PFSK-1 (cell line): ENCODE measurements at regions not wholly inside any gene's neighbourhood (a gene's known extent, or its start where the extent isn't known, plus 50 kb on each side); places are given as distances from the start of the nearest gene placed in this dataset.

Experiments
- FOXP2 ChIP-seq: optimal IDR thresholded peaks from 2 replicates; pipeline ENCODE3; 2011; ENCODE audit warnings: borderline replicate concordance, control low read depth, inconsistent platforms; ENCODE audit not compliant: insufficient read depth; ENCODE audit errors: extremely low read length, extremely low read depth
- POLR2AphosphoS5 ChIP-seq: IDR thresholded peaks from 2 replicates; pipeline ENCODE4 v1.6.1; 2012; ENCODE audit warnings: low read depth, mild to moderate bottlenecking, control low read depth, low read length, moderate library complexity
- REST ChIP-seq, 2 experiments: IDR thresholded peaks; 2 replicates each; pipeline versions ENCODE4 v1.6.1 to v1.8.0; 2011 to 2012; ENCODE audit warnings: low read depth in 2 of 2, low read length in 2 of 2, control low read depth in 1 of 2, inconsistent platforms in 1 of 2, mild to moderate bottlenecking in 1 of 2, moderate library complexity in 1 of 2; ENCODE audit not compliant: insufficient read depth in 1 of 2
- SIN3A ChIP-seq: IDR thresholded peaks from 2 replicates; pipeline ENCODE4 v1.6.1; 2012; ENCODE audit warnings: mild to moderate bottlenecking, low read length, moderate library complexity, borderline replicate concordance; ENCODE audit not compliant: insufficient read depth
- TAF1 ChIP-seq: IDR thresholded peaks from 2 replicates; pipeline ENCODE4 v1.6.1; 2012; ENCODE audit warnings: low read length, control low read depth, borderline replicate concordance; ENCODE audit not compliant: insufficient read depth

GRCh38 chr12:77388445-77389265 lies 323.3 kb upstream of the E2F7 start:
- TF ChIP-seq SIN3A (no peak), TAF1 (no peak), REST (IDR thresholded peaks at IDR 0.05; ENCODE audit: insufficient read depth in 1 of 2, low read depth in 2 of 2, low read length in 2 of 2) (no peak), FOXP2 (no peak), POLR2AphosphoS5 (no peak)

DNA sequence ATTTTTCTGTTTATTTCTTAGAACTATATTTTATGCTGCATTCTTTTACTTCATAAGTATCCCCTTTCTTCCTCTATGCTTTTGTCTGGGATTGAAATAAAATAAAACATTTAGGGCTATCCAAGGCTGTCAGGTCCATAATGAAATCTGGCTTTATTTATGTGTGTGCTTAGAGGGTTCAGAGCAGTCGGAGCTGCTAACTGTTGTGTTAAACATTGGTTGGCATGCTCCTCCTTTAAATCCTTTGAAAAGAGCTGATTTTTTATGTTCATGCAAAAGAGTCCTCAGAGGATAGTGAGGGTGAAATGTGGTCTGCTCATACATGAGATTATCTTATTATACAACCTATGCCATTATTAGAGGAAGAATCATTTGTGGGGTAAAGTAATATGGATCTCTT lies 322.3 kb upstream of the E2F7 start:
- TF ChIP-seq TAF1 (no peak), POLR2AphosphoS5 (no peak), REST (IDR thresholded peaks at IDR 0.05; ENCODE audit: insufficient read depth in 1 of 2, low read depth in 2 of 2, low read length in 2 of 2) (no peak), FOXP2 (no peak), SIN3A (no peak)

DNA sequence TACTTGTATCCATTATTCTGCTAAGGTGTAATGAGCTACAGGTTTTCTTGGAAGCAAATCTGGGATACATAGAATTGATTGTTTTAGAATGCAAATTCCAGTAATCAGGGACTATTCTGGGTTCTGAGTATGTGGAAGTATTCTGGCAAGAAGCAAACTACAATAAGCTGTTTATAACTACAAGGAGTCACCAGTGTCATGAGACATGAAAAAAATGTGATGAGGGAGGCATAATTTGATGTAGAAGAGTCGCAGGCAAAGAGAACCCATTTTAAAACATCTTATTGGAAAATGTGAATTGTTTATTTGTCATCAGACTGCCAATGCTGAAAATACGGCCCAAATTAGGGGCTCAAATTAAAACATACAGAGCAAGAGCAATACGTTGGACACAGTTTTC lies 321.8 kb upstream of the E2F7 start:
- no peak for TF ChIP-seq POLR2AphosphoS5
- no peak for TF ChIP-seq SIN3A
- TF ChIP-seq FOXP2, result no peak
- TF ChIP-seq REST (IDR thresholded peaks at IDR 0.05; ENCODE audit: insufficient read depth in 1 of 2, low read depth in 2 of 2, low read length in 2 of 2), result no peak

- TF ChIP-seq TAF1 (no peak), FOXP2 (no peak), POLR2AphosphoS5 (no peak), REST (IDR thresholded peaks at IDR 0.05; ENCODE audit: insufficient read depth in 1 of 2, low read depth in 2 of 2, low read length in 2 of 2) (no peak), SIN3A (no peak)
Observed at GRCh38 chr12:77384941-77385340, 319.6 kb upstream of the E2F7 start.
